Endodermal cell (in vitro differentiated cells): ENCODE measurements at regions not wholly inside any gene's neighbourhood (a gene's known extent, or its start where the extent isn't known, plus 50 kb on each side); places are given as distances from the start of the nearest gene placed in this dataset.
A peak's percentile ranks its signal among the peaks of the same experiment; 100 is the strongest.

Experiments used
- DNase-seq: peaks from one replicate; pipeline ENCODE4 v3.0.0-alpha.2; 2017
- H3K27ac ChIP-seq: 2 replicates; pipeline ENCODE4 v1.5.1; 2013; ENCODE audit warnings: mild to moderate bottlenecking, low read depth, low read length, moderate library complexity
- H3K27me3 ChIP-seq: 2 replicates; pipeline ENCODE4 v1.6.1; 2013; ENCODE audit warnings: mild to moderate bottlenecking, low read length, moderate library complexity; ENCODE audit not compliant: insufficient read depth, control insufficient read depth, poor library complexity, severe bottlenecking
- H3K36me3 ChIP-seq: 2 replicates; pipeline ENCODE4 v1.7.0; 2013; ENCODE audit warnings: mild to moderate bottlenecking, low read length, moderate library complexity; ENCODE audit not compliant: control insufficient read depth, insufficient read depth
- H3K4me1 ChIP-seq: one replicate; pipeline ENCODE4 v1.7.0; 2013; ENCODE audit warnings: low read length; ENCODE audit not compliant: control insufficient read depth, insufficient read depth
- H3K4me3 ChIP-seq: 2 replicates; pipeline ENCODE4 v1.5.1; 2013; ENCODE audit warnings: mild to moderate bottlenecking, low read length, moderate library complexity
- H3K9ac ChIP-seq: 2 replicates; pipeline ENCODE4 v1.6.1; 2013; ENCODE audit warnings: mild to moderate bottlenecking, low read length, moderate library complexity; ENCODE audit not compliant: poor library complexity, severe bottlenecking; ENCODE audit errors: extremely low read depth
- H3K9me3 ChIP-seq: 2 replicates; pipeline ENCODE4 v1.6.1; 2013; ENCODE audit warnings: mild to moderate bottlenecking, low read length, moderate library complexity; ENCODE audit not compliant: control insufficient read depth
- H3K27ac Mint-ChIP-seq: 2 replicates; pipeline ENCODE4 v1.8.0; 2020; ENCODE audit warnings: mixed read lengths
- H3K27me3 Mint-ChIP-seq: 2 replicates; pipeline ENCODE4 v1.8.0; 2021; ENCODE audit warnings: mild to moderate bottlenecking, mixed read lengths; ENCODE audit not compliant: insufficient read depth
- H3K36me3 Mint-ChIP-seq: 2 replicates; pipeline ENCODE4 v1.8.0; 2020; ENCODE audit warnings: low read depth, mixed read lengths
- H3K4me1 Mint-ChIP-seq: 2 replicates; pipeline ENCODE4 v1.8.0; 2020; ENCODE audit warnings: mixed read lengths
- H3K4me3 Mint-ChIP-seq: 2 replicates; pipeline ENCODE4 v1.8.0; 2020; ENCODE audit warnings: mild to moderate bottlenecking, moderate library complexity, mixed read lengths
- H3K9me3 Mint-ChIP-seq: 2 replicates; pipeline ENCODE4 v1.8.0; 2020; ENCODE audit warnings: mild to moderate bottlenecking, mixed read lengths
- CTCF ChIP-seq: fragments of 200-600 bp; sonication (generic); conservative IDR thresholded peaks from 2 replicates; pipeline ENCODE4 v1.5.0; 2021; ENCODE audit warnings: antibody characterized with exemption, mild to moderate bottlenecking
- WGBS, 2 experiments: methylation state at CpG; one replicate each; pipeline versions ENCODE4 v1.1.5 to v1.1.7; 2013; ENCODE audit warnings: missing lambda C conversion rate in 2 of 2, mixed read lengths in 1 of 2; ENCODE audit not compliant: insufficient coverage in 1 of 2, insufficient read length in 1 of 2; 5-methylcytosine and 5-hydroxymethylcytosine counted together

- H3K9me3 ChIP-seq = no peaks in the 10 kb centered on the region
- H3K4me3 Mint-ChIP-seq = no peak overlapping the region
- no peaks in the 10 kb centered on the region for H3K9me3 Mint-ChIP-seq
- no peaks in the 10 kb centered on the region for H3K27me3 ChIP-seq
- peak overlapping the region; percentile 52 for H3K27ac Mint-ChIP-seq
- peaks cover 24% of the 10 kb centered on the region for H3K4me1 Mint-ChIP-seq
- no peak for TF ChIP-seq CTCF
- no peak overlapping the region for H3K4me3 ChIP-seq
- DNase-seq = peak; percentile 78
- no peaks in the 10 kb centered on the region for H3K27me3 Mint-ChIP-seq
- peaks cover 7% of the 10 kb centered on the region for H3K4me1 ChIP-seq
- H3K36me3 Mint-ChIP-seq = no peaks in the 10 kb centered on the region
- H3K36me3 ChIP-seq = no peaks in the 10 kb centered on the region
- peak overlapping the region; percentile 21 for H3K27ac ChIP-seq
- WGBS, 2 experiments = 33 to 49% methylated on average over 6 to 11 of the region's 11 CpGs
- no peak overlapping the region for H3K9ac ChIP-seq
Observed at GRCh38 chr9:88818495-88819201, 172.6 kb upstream of the S1PR3 start.

- peaks cover 22% of the 10 kb centered on the region for H3K4me1 Mint-ChIP-seq
Observed at GRCh38 chr9:88819476-88819875, 171.8 kb upstream of the S1PR3 start.

GRCh38 chr9:88820055-88820454 lies 171.2 kb upstream of the S1PR3 start:
- no peak overlapping the region for H3K27ac ChIP-seq
- no peaks in the 10 kb centered on the region for H3K27me3 ChIP-seq
- WGBS, 2 experiments = 93% methylated on average over 2 of the region's 2 CpGs; no CpG with 5 or more reads in 1 of the 2 experiments
- peaks cover 7% of the 10 kb centered on the region for H3K4me1 ChIP-seq
- Mint-ChIP-seq H3K9me3 (no peaks in the 10 kb centered on the region), H3K27me3 (no peaks in the 10 kb centered on the region), H3K4me3 (no peak overlapping the region), H3K36me3 (no peaks in the 10 kb centered on the region), H3K4me1 (peaks cover 22% of the 10 kb centered on the region), H3K27ac (no peak overlapping the region)
- no peak overlapping the region for H3K9ac ChIP-seq
- DNase-seq = no peak
- no peak for TF ChIP-seq CTCF
- H3K9me3 ChIP-seq = no peaks in the 10 kb centered on the region
- no peak overlapping the region for H3K4me3 ChIP-seq
- H3K36me3 ChIP-seq = no peaks in the 10 kb centered on the region

More at GRCh38 chr9:88819476-88819875, 171.8 kb upstream of the S1PR3 start:
- Mint-ChIP-seq H3K9me3 (no peaks in the 10 kb centered on the region), H3K27me3 (no peaks in the 10 kb centered on the region), H3K27ac (no peak overlapping the region), H3K4me3 (no peak overlapping the region), H3K36me3 (no peaks in the 10 kb centered on the region)
- Histone ChIP-seq H3K27me3 (no peaks in the 10 kb centered on the region), H3K4me1 (peaks cover 7% of the 10 kb centered on the region), H3K36me3 (no peaks in the 10 kb centered on the region), H3K4me3 (no peak overlapping the region), H3K27ac (no peak overlapping the region), H3K9ac (no peak overlapping the region), H3K9me3 (no peaks in the 10 kb centered on the region)
- TF ChIP-seq CTCF = no peak
- 95 to 100% methylated on average over 2 of the region's 2 CpGs for WGBS, 2 experiments
- no peak for DNase-seq
